Activated T-cell treated with anti-CD3 and anti-CD28 coated beads, Interleukin-2, amount 50 U/mL, for 4 hours (primary cell): ENCODE measurements at regions not wholly inside any gene's neighbourhood (a gene's known extent, or its start where the extent isn't known, plus 50 kb on each side); places are given as distances from the start of the nearest gene placed in this dataset.
"Not testable (repeated sequence)": the region's sequence is repeated elsewhere in the genome, so short reads cannot be mapped to it uniquely, and the experiment has no call there.

Experiments used
- ATAC-seq, 2 donors: fragments of 200-7000 bp; cut with Tn5 transposase; one replicate each; pipeline ENCODE4 v1.10.0; 2021
- DNase-seq: peaks from one replicate; pipeline ENCODE4 v3.0.0-alpha.2; 2020
- H3K27me3 Mint-ChIP-seq: one replicate; pipeline ENCODE4 v1.8.0; 2021; ENCODE audit warnings: low read depth, mixed read lengths
- H3K36me3 Mint-ChIP-seq: one replicate; pipeline ENCODE4 v1.8.0; 2022; ENCODE audit warnings: mixed read lengths; ENCODE audit not compliant: insufficient read depth
- H3K4me1 Mint-ChIP-seq: one replicate; pipeline ENCODE4 v1.8.0; 2021; ENCODE audit warnings: low read depth, mixed read lengths
- H3K4me3 Mint-ChIP-seq: one replicate; pipeline ENCODE4 v1.8.0; 2021; ENCODE audit warnings: mild to moderate bottlenecking, moderate library complexity, mixed read lengths
- H3K9me3 Mint-ChIP-seq: one replicate; pipeline ENCODE4 v1.8.0; 2021; ENCODE audit warnings: mixed read lengths

- ATAC-seq = no peak
- no peaks in the 10 kb centered on the region for H3K9me3 Mint-ChIP-seq
- H3K4me3 Mint-ChIP-seq = no peak overlapping the region
- no peak for DNase-seq
- H3K36me3 Mint-ChIP-seq = peaks cover 1% of the 10 kb centered on the region
- H3K27me3 Mint-ChIP-seq = no peaks in the 10 kb centered on the region
- H3K4me1 Mint-ChIP-seq = peaks cover 7% of the 10 kb centered on the region
These were observed 63.2 kb upstream of the TIAM2 start for GRCh38 chr6:154931711-154932424.

DNA sequence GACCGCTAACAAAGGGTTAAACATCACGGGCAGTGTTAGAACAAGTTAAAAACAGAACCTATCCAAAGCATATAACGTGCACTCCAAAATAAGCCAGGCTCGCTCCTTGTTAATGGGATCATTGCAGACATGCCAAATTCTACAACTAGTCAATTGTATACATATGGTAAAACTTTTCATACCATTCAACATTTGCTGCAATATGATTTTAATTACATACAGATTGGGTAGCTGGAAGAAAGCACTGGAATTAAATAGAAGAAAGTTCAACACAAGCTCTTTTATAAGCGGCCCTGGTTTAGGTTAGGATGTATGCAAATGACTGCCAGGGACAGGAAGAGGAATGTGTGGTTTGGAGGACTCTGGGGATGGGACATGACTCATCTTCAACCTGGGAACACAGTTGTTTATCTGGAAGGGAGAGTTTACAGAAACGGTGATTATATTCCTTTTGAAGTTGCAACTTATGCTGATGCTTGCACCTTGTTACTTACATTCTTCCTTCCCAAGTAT lies 62.5 kb upstream of the TIAM2 start:
- no peaks in the 10 kb centered on the region for H3K9me3 Mint-ChIP-seq
- H3K4me3 Mint-ChIP-seq = no peak overlapping the region
- peaks cover 7% of the 10 kb centered on the region for H3K4me1 Mint-ChIP-seq
- DNase-seq (no peak), ATAC-seq (no peak)
- H3K36me3 Mint-ChIP-seq = peaks cover 1% of the 10 kb centered on the region
- H3K27me3 Mint-ChIP-seq = no peaks in the 10 kb centered on the region

GRCh38 chr6:154933181-154933827 lies 61.8 kb upstream of the TIAM2 start:
- ATAC-seq (no peak), DNase-seq (no peak)
- peaks cover 1% of the 10 kb centered on the region for H3K36me3 Mint-ChIP-seq
- no peaks in the 10 kb centered on the region for H3K9me3 Mint-ChIP-seq
- peaks cover 5% of the 10 kb centered on the region for H3K4me1 Mint-ChIP-seq
- no peak overlapping the region for H3K4me3 Mint-ChIP-seq
- no peaks in the 10 kb centered on the region for H3K27me3 Mint-ChIP-seq

GRCh38 chr6:154937306-154938220 lies 57.6 kb upstream of the TIAM2 start:
- H3K36me3 Mint-ChIP-seq = no peaks in the 10 kb centered on the region
- H3K4me3 Mint-ChIP-seq = no peak overlapping the region
- H3K9me3 Mint-ChIP-seq = no peaks in the 10 kb centered on the region

DNA sequence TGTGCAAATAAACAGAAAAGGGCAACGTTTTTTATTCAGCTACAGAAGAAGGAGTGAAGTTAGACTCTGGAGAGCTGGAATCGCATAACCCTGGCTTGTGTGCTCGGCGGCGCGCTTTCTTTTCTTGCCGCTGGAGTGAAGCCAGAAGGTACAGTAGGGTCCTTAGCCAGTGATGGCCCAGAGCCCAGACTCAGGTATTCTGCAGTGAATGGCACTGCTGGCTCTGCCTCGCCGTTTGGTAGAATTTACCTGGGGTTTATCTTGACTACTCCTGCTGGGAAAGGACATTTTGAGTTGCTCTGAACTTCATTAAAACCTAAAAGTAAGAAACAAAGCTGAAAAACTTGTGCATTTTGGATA lies 56.9 kb upstream of the TIAM2 start:
- ATAC-seq = no peak
- H3K4me3 Mint-ChIP-seq = no peak overlapping the region
- H3K36me3 Mint-ChIP-seq = no peaks in the 10 kb centered on the region

More at GRCh38 chr6:154937306-154938220, 57.6 kb upstream of the TIAM2 start:
- no peak for ATAC-seq
- Mint-ChIP-seq H3K27me3 (no peaks in the 10 kb centered on the region), H3K4me1 (no peaks in the 10 kb centered on the region)
- no peak for DNase-seq

DNA sequence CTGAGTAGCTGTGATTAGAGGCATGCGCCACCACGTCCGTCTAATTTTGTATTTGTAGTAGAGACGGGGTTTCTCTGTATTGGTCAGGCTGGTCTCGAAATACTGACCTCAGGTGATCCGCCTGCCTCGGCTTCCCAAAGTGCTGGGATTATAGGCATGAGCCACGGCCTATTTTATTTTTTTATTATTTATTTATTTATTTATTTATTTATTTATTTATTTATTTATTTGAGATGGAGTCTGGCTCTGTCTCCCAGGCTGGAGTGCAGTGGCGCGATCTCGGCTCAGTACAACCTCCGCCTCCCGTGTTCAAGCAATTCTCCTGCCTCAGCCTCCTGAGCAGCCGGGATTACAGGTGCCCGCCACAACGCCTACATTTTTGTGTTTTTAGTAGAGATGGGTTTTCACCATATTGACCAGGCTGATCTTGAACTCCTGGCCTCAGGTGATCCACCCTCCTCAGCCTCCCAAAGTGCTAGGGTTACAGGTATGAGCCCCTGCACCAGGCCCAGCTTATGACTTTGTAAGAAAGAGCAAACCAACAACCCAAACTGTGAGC lies 56.3 kb upstream of the TIAM2 start:
- H3K36me3 Mint-ChIP-seq, H3K4me1 Mint-ChIP-seq, ATAC-seq, H3K9me3 Mint-ChIP-seq, H3K27me3 Mint-ChIP-seq, DNase-seq, H3K4me3 Mint-ChIP-seq: not testable (repeated sequence)

More for the DNA sequence above, 56.9 kb upstream of the TIAM2 start:
- Mint-ChIP-seq H3K27me3 (no peaks in the 10 kb centered on the region), H3K9me3 (no peaks in the 10 kb centered on the region), H3K4me1 (no peaks in the 10 kb centered on the region)
- DNase-seq = no peak

GRCh38 chr6:154942770-154943169 lies 52.3 kb upstream of the TIAM2 start:
- peaks cover 20% of the 10 kb centered on the region for H3K36me3 Mint-ChIP-seq
- DNase-seq (no peak), ATAC-seq (no peak)
- H3K4me1 Mint-ChIP-seq = no peaks in the 10 kb centered on the region
- H3K9me3 Mint-ChIP-seq = no peaks in the 10 kb centered on the region
- H3K27me3 Mint-ChIP-seq = no peaks in the 10 kb centered on the region
- H3K4me3 Mint-ChIP-seq = no peak overlapping the region

DNA sequence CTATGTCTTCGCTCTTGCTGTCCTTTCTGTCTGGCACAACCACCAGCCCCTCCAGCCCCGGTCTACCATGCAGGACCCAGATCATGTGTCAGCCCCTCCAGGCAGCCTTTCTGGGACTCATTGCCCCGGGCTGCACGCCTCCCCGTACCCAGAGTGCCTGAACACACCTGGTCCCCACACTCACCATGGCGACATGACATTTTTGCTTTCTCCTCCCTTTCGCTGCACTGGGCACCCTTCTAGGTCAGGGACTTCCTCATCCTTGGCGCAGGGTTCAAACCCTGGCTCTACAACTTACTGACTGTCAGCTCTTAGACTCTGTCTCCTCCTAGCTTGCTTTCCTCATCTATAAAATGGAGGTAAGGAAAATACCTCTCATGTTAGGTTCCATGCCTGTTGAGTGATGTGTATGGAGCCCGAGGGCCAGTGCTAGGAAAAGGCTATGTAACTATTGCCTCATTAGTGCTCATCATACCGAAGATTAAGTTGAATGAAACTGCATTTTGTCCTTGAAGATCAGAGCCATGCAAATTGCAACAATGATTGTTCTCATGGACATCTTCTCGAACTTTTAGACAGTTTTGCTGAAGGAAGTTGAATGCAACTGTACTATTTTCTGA lies 49.7 kb upstream of the TIAM2 start:
- Mint-ChIP-seq H3K4me1 (no peaks in the 10 kb centered on the region), H3K4me3 (no peak overlapping the region), H3K27me3 (no peaks in the 10 kb centered on the region), H3K36me3 (peaks cover 27% of the 10 kb centered on the region), H3K9me3 (no peaks in the 10 kb centered on the region)
- DNase-seq (no peak), ATAC-seq (no peak)
